K562 (cell line): ENCODE measurements at regions not wholly inside any gene's neighbourhood (a gene's known extent, or its start where the extent isn't known, plus 50 kb on each side); places are given as distances from the start of the nearest gene placed in this dataset.

ENCODE experiments used
- CHD7 ChIP-seq: fragments of 200-600 bp; sonication (generic); IDR thresholded peaks from one replicate; pipeline ENCODE4 v1.6.1; 2012; ENCODE audit warnings: mild to moderate bottlenecking, low read depth, low read length, inconsistent platforms
- CXXC5 ChIP-seq: fragments of 250-450 bp; sonication (Bioruptor Pico); IDR thresholded peaks from 2 replicates; pipeline ENCODE4 v1.8.0; 2022; ENCODE audit warnings: inconsistent platforms, mild to moderate bottlenecking, moderate library complexity
- E2F3 ChIP-seq: fragments of 250-450 bp; sonication (Bioruptor Pico); IDR thresholded peaks from 2 replicates; pipeline ENCODE4 v1.4.0; 2020; ENCODE audit warnings: mild to moderate bottlenecking
- EWSR1 ChIP-seq: fragments of 450-650 bp; IDR thresholded peaks from 2 replicates; pipeline ENCODE4 v1.6.1; 2018; ENCODE audit warnings: borderline replicate concordance, mild to moderate bottlenecking, low read depth, moderate library complexity; ENCODE audit not compliant: partially characterized antibody
- FOXA1 ChIP-seq: fragments of 450-650 bp; IDR thresholded peaks from 2 replicates; pipeline ENCODE4 v1.6.1; 2016; ENCODE audit warnings: mild to moderate bottlenecking, borderline replicate concordance
- GTF2E2 ChIP-seq: fragments of 200-800 bp; sonication (Bioruptor generic); IDR thresholded peaks from 2 replicates; pipeline ENCODE4 v1.6.1; 2016; ENCODE audit warnings: missing genetic modification characterization, missing compliant biosample characterization
- IRF1 ChIP-seq: sonication (generic); formaldehyde crosslinking; IDR thresholded peaks from 2 replicates; pipeline ENCODE4 v1.8.0; 2022; ENCODE audit warnings: missing genetic modification reagents, mild to moderate bottlenecking, borderline replicate concordance
- MTA1 ChIP-seq: fragments of 450-650 bp; IDR thresholded peaks from 2 replicates; pipeline ENCODE4 v1.6.1; 2017; ENCODE audit warnings: borderline replicate concordance
- NCOA1 ChIP-seq: fragments of 450-650 bp; IDR thresholded peaks from 2 replicates; pipeline ENCODE4 v1.6.1; 2016; ENCODE audit warnings: low read depth
- NONO ChIP-seq, 2 experiments: fragments of 200-400 bp in 1 of 2; fragments of 450-650 bp in 1 of 2; formaldehyde crosslinking in 1 of 2; IDR thresholded peaks; 2 replicates each; pipeline ENCODE4 v1.6.1; 2017; ENCODE audit warnings: low read depth in 2 of 2, mild to moderate bottlenecking in 2 of 2, moderate library complexity in 2 of 2, low read length in 1 of 2
- PML ChIP-seq: IDR thresholded peaks from 2 replicates; pipeline ENCODE4 v1.6.1; 2012; ENCODE audit warnings: low read length, inconsistent platforms
- RFX7 ChIP-seq: fragments of 250-450 bp; sonication (Bioruptor Pico); IDR thresholded peaks from 2 replicates; pipeline ENCODE4 v1.5.1; 2021; ENCODE audit warnings: mild to moderate bottlenecking
- SIRT6 ChIP-seq: IDR thresholded peaks from one replicate; pipeline ENCODE4 v1.6.1; 2012; ENCODE audit warnings: low read depth, mild to moderate bottlenecking, control low read depth, inconsistent platforms, low read length, moderate library complexity
- SREBF1 ChIP-seq: fragments of 150-350 bp; IDR thresholded peaks from 2 replicates; pipeline ENCODE4 v1.6.1; 2014; ENCODE audit warnings: antibody characterized with exemption, low read depth, low read length, borderline replicate concordance
- TRIM28 ChIP-seq: fragments of 450-650 bp; IDR thresholded peaks from 2 replicates; pipeline ENCODE4 v1.6.1; 2017
- USF2 ChIP-seq: sonication (generic); formaldehyde crosslinking; IDR thresholded peaks from 2 replicates; pipeline ENCODE4 v1.5.0; 2020; ENCODE audit warnings: missing genetic modification reagents
- ZKSCAN3 ChIP-seq: fragments of 250-450 bp; sonication (Bioruptor Pico); IDR thresholded peaks from 2 replicates; pipeline ENCODE4 v1.4.0; 2020
- ZNF134 ChIP-seq: fragments of 250-450 bp; sonication (Bioruptor Pico); conservative IDR thresholded peaks from 2 replicates; pipeline ENCODE4 v1.4.0; 2020
- ZNF830 ChIP-seq: fragments of 250-450 bp; sonication (Bioruptor Pico); IDR thresholded peaks from 2 replicates; pipeline ENCODE4 v1.5.0; 2021; ENCODE audit warnings: mild to moderate bottlenecking

GRCh38 chr16:79891458-79891857 is 290.9 kb upstream of the MAF start (continued):
- TF ChIP-seq CHD7 = no peak
- TF ChIP-seq FOXA1 = no peak
- no peak for TF ChIP-seq IRF1
- no peak for TF ChIP-seq PML
- TF ChIP-seq ZNF134 (CRISPR knock-in tag) = no peak
- TF ChIP-seq SIRT6 = no peak
- TF ChIP-seq TRIM28 = no peak
- TF ChIP-seq ZNF830 (CRISPR knock-in tag) = no peak
- peak; percentile 19; the same call in 1 of the 2 replicates for TF ChIP-seq CXXC5 (CRISPR knock-in tag)
- no peak for TF ChIP-seq USF2
- TF ChIP-seq NCOA1 = no peak
- no peak for TF ChIP-seq RFX7 (CRISPR knock-in tag)
- TF ChIP-seq E2F3 = 0 out of 2 replicates have a peak, but pooled peaks have one; percentile 58
- peak; percentile 48; the same call in 1 of the 2 replicates for TF ChIP-seq ZKSCAN3 (CRISPR knock-in tag)
- no peak for TF ChIP-seq MTA1
- no peak for TF ChIP-seq SREBF1
- TF ChIP-seq NONO (IDR thresholded peaks at IDR 0.05; ENCODE audit: low read depth in 2 of 2, low read length in 1 of 2) = no peak
- TF ChIP-seq GTF2E2 (tag) = no peak
- no peak for TF ChIP-seq EWSR1
